ENCODE measurements at regions not wholly inside any gene's neighbourhood (a gene's known extent, or its start where the extent isn't known, plus 50 kb on each side); places are given as distances from the start of the nearest gene placed in this dataset.

- Histone ChIP-seq H3K27me3 (ENCODE audit: control insufficient read depth, insufficient read depth, low read length) (no peaks in the 10 kb centered on the region), H3K79me2 (ENCODE audit: control insufficient read depth, insufficient read depth, low read length) (no peaks in the 10 kb centered on the region), H2AFZ (ENCODE audit: low read length) (no peak overlapping the region), H4K20me1 (ENCODE audit: control insufficient read depth, extremely low read depth, insufficient read depth, low read length) (no peaks in the 10 kb centered on the region), H3K9ac (ENCODE audit: insufficient read depth, low read length) (no peak overlapping the region), H3K4me3 (replicated peaks in 1 of 4; ENCODE audit: control extremely low read depth in 1 of 4, insufficient read depth in 1 of 4, low read depth in 3 of 4, low read length in 4 of 4) (no peak overlapping the region), H3K27ac (ENCODE audit: insufficient read depth, low read length) (no peak overlapping the region), H3K36me3 (ENCODE audit: control insufficient read depth, insufficient read depth, low read length) (no peaks in the 10 kb centered on the region), H3K4me2 (ENCODE audit: extremely low read depth, insufficient read depth, low read length) (no peak overlapping the region), H3K9me3 (ENCODE audit: control insufficient read depth, insufficient read depth, low read depth, low read length) (no peaks in the 10 kb centered on the region), H3K4me1 (ENCODE audit: control insufficient read depth, extremely low read depth, insufficient read depth, low read length) (no peaks in the 10 kb centered on the region)
- TF ChIP-seq EZH2 (IDR thresholded peaks at IDR 0.05; ENCODE audit: low read length, missing control alignments) (no peak), CTCF (conservative IDR thresholded peaks at IDR 0.05 in 1 of 2, IDR thresholded peaks at IDR 0.05 in 1 of 2; ENCODE audit: low read depth in 1 of 2, low read length in 2 of 2) (no peak)
- no peak for DNase-seq (ENCODE audit: low read depth in 2 of 2)
These were observed 305.5 kb upstream of the ISX start for GRCh38 chr22:34760276-34761008.

GRCh38 chr22:34761111-34761510, 304.8 kb upstream of the ISX start:
- H3K27me3 ChIP-seq (ENCODE audit: control insufficient read depth, insufficient read depth, low read length) = no peaks in the 10 kb centered on the region
- no peak overlapping the region for H3K9ac ChIP-seq (ENCODE audit: insufficient read depth, low read length)
- no peak overlapping the region for H3K4me3 ChIP-seq (replicated peaks in 1 of 4; ENCODE audit: control extremely low read depth in 1 of 4, insufficient read depth in 1 of 4, low read depth in 3 of 4, low read length in 4 of 4)
- TF ChIP-seq CTCF (conservative IDR thresholded peaks at IDR 0.05 in 1 of 2, IDR thresholded peaks at IDR 0.05 in 1 of 2; ENCODE audit: low read depth in 1 of 2, low read length in 2 of 2) (no peak), EZH2 (IDR thresholded peaks at IDR 0.05; ENCODE audit: low read length, missing control alignments) (no peak)
- H3K79me2 ChIP-seq (ENCODE audit: control insufficient read depth, insufficient read depth, low read length) = no peaks in the 10 kb centered on the region
- no peak overlapping the region for H3K4me2 ChIP-seq (ENCODE audit: extremely low read depth, insufficient read depth, low read length)
- H3K27ac ChIP-seq (ENCODE audit: insufficient read depth, low read length) = no peak overlapping the region
- H3K4me1 ChIP-seq (ENCODE audit: control insufficient read depth, extremely low read depth, insufficient read depth, low read length) = no peaks in the 10 kb centered on the region
- H4K20me1 ChIP-seq (ENCODE audit: control insufficient read depth, extremely low read depth, insufficient read depth, low read length) = no peaks in the 10 kb centered on the region
- H3K36me3 ChIP-seq (ENCODE audit: control insufficient read depth, insufficient read depth, low read length) = no peaks in the 10 kb centered on the region
- no peak overlapping the region for H2AFZ ChIP-seq (ENCODE audit: low read length)
- peak in 1 of 2 donors; percentile 6 for DNase-seq (ENCODE audit: low read depth in 2 of 2)
- H3K9me3 ChIP-seq (ENCODE audit: control insufficient read depth, insufficient read depth, low read depth, low read length) = no peaks in the 10 kb centered on the region

GRCh38 chr22:34763496-34763895, 302.5 kb upstream of the ISX start:
- no peak overlapping the region for H2AFZ ChIP-seq (ENCODE audit: low read length)
- H3K4me3 ChIP-seq (replicated peaks in 1 of 4; ENCODE audit: control extremely low read depth in 1 of 4, insufficient read depth in 1 of 4, low read depth in 3 of 4, low read length in 4 of 4) = no peak overlapping the region
- H3K9me3 ChIP-seq (ENCODE audit: control insufficient read depth, insufficient read depth, low read depth, low read length) = no peaks in the 10 kb centered on the region
- H3K4me1 ChIP-seq (ENCODE audit: control insufficient read depth, extremely low read depth, insufficient read depth, low read length) = no peaks in the 10 kb centered on the region
- TF ChIP-seq EZH2 (IDR thresholded peaks at IDR 0.05; ENCODE audit: low read length, missing control alignments) (no peak), CTCF (conservative IDR thresholded peaks at IDR 0.05 in 1 of 2, IDR thresholded peaks at IDR 0.05 in 1 of 2; ENCODE audit: low read depth in 1 of 2, low read length in 2 of 2) (no peak)
- H3K9ac ChIP-seq (ENCODE audit: insufficient read depth, low read length) = no peak overlapping the region
- H3K27me3 ChIP-seq (ENCODE audit: control insufficient read depth, insufficient read depth, low read length) = no peaks in the 10 kb centered on the region
- H3K27ac ChIP-seq (ENCODE audit: insufficient read depth, low read length) = no peak overlapping the region
- no peaks in the 10 kb centered on the region for H4K20me1 ChIP-seq (ENCODE audit: control insufficient read depth, extremely low read depth, insufficient read depth, low read length)
- H3K4me2 ChIP-seq (ENCODE audit: extremely low read depth, insufficient read depth, low read length) = no peak overlapping the region
- no peaks in the 10 kb centered on the region for H3K79me2 ChIP-seq (ENCODE audit: control insufficient read depth, insufficient read depth, low read length)
- H3K36me3 ChIP-seq (ENCODE audit: control insufficient read depth, insufficient read depth, low read length) = no peaks in the 10 kb centered on the region
- no peak for DNase-seq (ENCODE audit: low read depth in 2 of 2)
